ENCODE measurements at regions not wholly inside any gene's neighbourhood (a gene's known extent, or its start where the extent isn't known, plus 50 kb on each side); places are given as distances from the start of the nearest gene placed in this dataset.

DNA sequence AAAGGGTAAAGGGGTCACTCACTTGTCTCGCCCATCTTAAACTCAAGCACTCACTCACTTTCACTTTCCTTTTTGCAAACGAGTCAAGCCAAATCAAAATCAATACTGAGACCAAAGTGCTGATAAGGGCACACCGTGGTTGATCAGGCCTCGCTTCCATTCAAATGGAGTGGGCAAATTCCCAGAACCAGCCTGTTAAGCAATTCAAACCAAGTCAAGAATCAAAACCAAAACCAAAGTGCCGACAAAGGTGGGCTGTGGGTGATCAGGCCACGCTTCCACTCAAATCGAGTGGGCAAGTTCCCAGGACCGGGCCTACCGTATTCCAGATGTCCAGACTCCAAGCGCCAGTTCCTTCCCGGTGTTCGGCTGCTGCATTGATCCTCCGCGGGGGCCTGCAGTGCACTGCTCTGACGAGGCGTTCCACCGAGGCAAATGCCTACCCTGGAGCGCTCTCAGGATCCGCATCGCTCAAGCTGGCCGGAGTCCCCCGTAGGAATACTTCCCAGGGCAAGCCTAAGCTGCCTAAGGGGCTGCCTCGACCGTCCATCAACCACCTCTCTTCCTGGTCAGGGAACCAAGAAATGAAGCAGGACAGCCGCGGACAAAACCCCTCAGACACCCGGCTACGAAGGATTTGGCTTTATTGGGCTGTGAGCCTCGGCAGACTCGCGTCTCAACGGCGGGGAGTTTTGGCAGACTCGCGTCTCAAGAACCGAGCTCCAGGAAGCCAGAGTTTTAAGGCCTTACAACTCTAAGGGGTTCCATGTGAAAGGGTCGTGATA lies 89.9 kb upstream of the SLC1A4 start (continued):
- TF ChIP-seq, protein P1, sequence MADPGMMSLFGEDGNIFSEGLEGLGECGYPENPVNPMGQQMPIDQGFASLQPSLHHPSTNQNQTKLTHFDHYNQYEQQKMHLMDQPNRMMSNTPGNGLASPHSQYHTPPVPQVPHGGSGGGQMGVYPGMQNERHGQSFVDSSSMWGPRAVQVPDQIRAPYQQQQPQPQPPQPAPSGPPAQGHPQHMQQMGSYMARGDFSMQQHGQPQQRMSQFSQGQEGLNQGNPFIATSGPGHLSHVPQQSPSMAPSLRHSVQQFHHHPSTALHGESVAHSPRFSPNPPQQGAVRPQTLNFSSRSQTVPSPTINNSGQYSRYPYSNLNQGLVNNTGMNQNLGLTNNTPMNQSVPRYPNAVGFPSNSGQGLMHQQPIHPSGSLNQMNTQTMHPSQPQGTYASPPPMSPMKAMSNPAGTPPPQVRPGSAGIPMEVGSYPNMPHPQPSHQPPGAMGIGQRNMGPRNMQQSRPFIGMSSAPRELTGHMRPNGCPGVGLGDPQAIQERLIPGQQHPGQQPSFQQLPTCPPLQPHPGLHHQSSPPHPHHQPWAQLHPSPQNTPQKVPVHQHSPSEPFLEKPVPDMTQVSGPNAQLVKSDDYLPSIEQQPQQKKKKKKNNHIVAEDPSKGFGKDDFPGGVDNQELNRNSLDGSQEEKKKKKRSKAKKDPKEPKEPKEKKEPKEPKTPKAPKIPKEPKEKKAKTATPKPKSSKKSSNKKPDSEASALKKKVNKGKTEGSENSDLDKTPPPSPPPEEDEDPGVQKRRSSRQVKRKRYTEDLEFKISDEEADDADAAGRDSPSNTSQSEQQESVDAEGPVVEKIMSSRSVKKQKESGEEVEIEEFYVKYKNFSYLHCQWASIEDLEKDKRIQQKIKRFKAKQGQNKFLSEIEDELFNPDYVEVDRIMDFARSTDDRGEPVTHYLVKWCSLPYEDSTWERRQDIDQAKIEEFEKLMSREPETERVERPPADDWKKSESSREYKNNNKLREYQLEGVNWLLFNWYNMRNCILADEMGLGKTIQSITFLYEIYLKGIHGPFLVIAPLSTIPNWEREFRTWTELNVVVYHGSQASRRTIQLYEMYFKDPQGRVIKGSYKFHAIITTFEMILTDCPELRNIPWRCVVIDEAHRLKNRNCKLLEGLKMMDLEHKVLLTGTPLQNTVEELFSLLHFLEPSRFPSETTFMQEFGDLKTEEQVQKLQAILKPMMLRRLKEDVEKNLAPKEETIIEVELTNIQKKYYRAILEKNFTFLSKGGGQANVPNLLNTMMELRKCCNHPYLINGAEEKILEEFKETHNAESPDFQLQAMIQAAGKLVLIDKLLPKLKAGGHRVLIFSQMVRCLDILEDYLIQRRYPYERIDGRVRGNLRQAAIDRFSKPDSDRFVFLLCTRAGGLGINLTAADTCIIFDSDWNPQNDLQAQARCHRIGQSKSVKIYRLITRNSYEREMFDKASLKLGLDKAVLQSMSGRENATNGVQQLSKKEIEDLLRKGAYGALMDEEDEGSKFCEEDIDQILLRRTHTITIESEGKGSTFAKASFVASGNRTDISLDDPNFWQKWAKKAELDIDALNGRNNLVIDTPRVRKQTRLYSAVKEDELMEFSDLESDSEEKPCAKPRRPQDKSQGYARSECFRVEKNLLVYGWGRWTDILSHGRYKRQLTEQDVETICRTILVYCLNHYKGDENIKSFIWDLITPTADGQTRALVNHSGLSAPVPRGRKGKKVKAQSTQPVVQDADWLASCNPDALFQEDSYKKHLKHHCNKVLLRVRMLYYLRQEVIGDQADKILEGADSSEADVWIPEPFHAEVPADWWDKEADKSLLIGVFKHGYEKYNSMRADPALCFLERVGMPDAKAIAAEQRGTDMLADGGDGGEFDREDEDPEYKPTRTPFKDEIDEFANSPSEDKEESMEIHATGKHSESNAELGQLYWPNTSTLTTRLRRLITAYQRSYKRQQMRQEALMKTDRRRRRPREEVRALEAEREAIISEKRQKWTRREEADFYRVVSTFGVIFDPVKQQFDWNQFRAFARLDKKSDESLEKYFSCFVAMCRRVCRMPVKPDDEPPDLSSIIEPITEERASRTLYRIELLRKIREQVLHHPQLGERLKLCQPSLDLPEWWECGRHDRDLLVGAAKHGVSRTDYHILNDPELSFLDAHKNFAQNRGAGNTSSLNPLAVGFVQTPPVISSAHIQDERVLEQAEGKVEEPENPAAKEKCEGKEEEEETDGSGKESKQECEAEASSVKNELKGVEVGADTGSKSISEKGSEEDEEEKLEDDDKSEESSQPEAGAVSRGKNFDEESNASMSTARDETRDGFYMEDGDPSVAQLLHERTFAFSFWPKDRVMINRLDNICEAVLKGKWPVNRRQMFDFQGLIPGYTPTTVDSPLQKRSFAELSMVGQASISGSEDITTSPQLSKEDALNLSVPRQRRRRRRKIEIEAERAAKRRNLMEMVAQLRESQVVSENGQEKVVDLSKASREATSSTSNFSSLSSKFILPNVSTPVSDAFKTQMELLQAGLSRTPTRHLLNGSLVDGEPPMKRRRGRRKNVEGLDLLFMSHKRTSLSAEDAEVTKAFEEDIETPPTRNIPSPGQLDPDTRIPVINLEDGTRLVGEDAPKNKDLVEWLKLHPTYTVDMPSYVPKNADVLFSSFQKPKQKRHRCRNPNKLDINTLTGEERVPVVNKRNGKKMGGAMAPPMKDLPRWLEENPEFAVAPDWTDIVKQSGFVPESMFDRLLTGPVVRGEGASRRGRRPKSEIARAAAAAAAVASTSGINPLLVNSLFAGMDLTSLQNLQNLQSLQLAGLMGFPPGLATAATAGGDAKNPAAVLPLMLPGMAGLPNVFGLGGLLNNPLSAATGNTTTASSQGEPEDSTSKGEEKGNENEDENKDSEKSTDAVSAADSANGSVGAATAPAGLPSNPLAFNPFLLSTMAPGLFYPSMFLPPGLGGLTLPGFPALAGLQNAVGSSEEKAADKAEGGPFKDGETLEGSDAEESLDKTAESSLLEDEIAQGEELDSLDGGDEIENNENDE (IDR thresholded peaks at IDR 0.05; ENCODE audit: insufficient replicate concordance, low read length): no peak
- no peak for TF ChIP-seq ZNF274 (IDR thresholded peaks at IDR 0.05; ENCODE audit: borderline replicate concordance, extremely low read depth, low read length)
- TF ChIP-seq USF2 (IDR thresholded peaks at IDR 0.05; ENCODE audit: low read length): no peak
- no peak for TF ChIP-seq TBP (IDR thresholded peaks at IDR 0.05; ENCODE audit: low read depth, low read length)
- TF ChIP-seq SP1 (IDR thresholded peaks at IDR 0.05; ENCODE audit: low read depth, low read length): no peak
- no peak for TF ChIP-seq GTF2F1 (IDR thresholded peaks at IDR 0.05; ENCODE audit: borderline replicate concordance, low read depth, low read length)
- TF ChIP-seq POU5F1 (IDR thresholded peaks at IDR 0.05; ENCODE audit: low read depth, low read length): no peak
- no peak for TF ChIP-seq RFX5 (IDR thresholded peaks at IDR 0.05; ENCODE audit: borderline replicate concordance, low read depth, low read length)
- TF ChIP-seq SP4 (IDR thresholded peaks at IDR 0.05; ENCODE audit: low read length): no peak
- TF ChIP-seq RBBP5 (IDR thresholded peaks at IDR 0.05; ENCODE audit: borderline replicate concordance, low read depth, low read length): no peak

All from H1 (cell line).